ENCODE measurements at regions not wholly inside any gene's neighbourhood (a gene's known extent, or its start where the extent isn't known, plus 50 kb on each side); places are given as distances from the start of the nearest gene placed in this dataset.

GRCh38 chr4:153127760-153128494 lies 76.3 kb upstream of the TRIM2 start:
- Mint-ChIP-seq H3K4me3 (no peak overlapping the region), H3K4me1 (peaks cover 2% of the 10 kb centered on the region), H3K27me3 (peaks cover 5% of the 10 kb centered on the region), H3K27ac (no peak overlapping the region), H3K9me3 (no peaks in the 10 kb centered on the region), H3K36me3 (ENCODE audit: low read depth) (no peaks in the 10 kb centered on the region)
- ChIA-PET POLR2A (interaction anchor here (0.8 to 1.0 kb wide), 3 partner anchors 44 to 515 kb away, joined by 3 to 9 read pairs (median 3); no protein-coding TSS in a partner anchor), CTCF (interaction anchor here (0.7 to 5.9 kb wide), 29 partner anchors 9 to 673 kb away, joined by 3 to 252 read pairs (median 3); partner anchors contain the start of genes ARFIP1, TIGD4 and TRIM2)
- DNase-seq (peak; percentile 50), ATAC-seq (ENCODE audit: low read depth) (peak; percentile 82)
- intact Hi-C loops (cut with micrococcal nuclease), result loop anchor here (1.0 to 5.0 kb wide), 6 partner anchors 45 to 721 kb away; partner anchors contain the start of gene FHDC1
- peak; percentile 67 for TF ChIP-seq CTCF (IDR thresholded peaks at IDR 0.05)

GRCh38 chr4:153131596-153131995 lies 72.6 kb upstream of the TRIM2 start:
- H3K36me3 Mint-ChIP-seq (ENCODE audit: low read depth), result no peaks in the 10 kb centered on the region
- TF ChIP-seq CTCF (IDR thresholded peaks at IDR 0.05), result no peak
- peaks cover 18% of the 10 kb centered on the region for H3K4me1 Mint-ChIP-seq
- H3K27me3 Mint-ChIP-seq, result peaks cover 13% of the 10 kb centered on the region
- no peak for ATAC-seq (ENCODE audit: low read depth)
- ChIA-PET POLR2A (no interaction called here), CTCF (interaction anchor here (1.1 kb wide), 1 partner anchor 48 kb away, joined by 5 read pairs; no protein-coding TSS in a partner anchor)
- no peak for DNase-seq
- H3K9me3 Mint-ChIP-seq, result no peaks in the 10 kb centered on the region
- intact Hi-C loops (cut with micrococcal nuclease), result loop anchor here (10.0 kb wide), 1 partner anchor 447 kb away; no protein-coding TSS in a partner anchor
- no peak overlapping the region for H3K27ac Mint-ChIP-seq
- no peak overlapping the region for H3K4me3 Mint-ChIP-seq

GRCh38 chr4:153137159-153137558 lies 67.1 kb upstream of the TRIM2 start:
- no peak for TF ChIP-seq CTCF (IDR thresholded peaks at IDR 0.05)
- ATAC-seq (ENCODE audit: low read depth) (no peak), DNase-seq (no peak)
- no peak overlapping the region for H3K27ac Mint-ChIP-seq
- no peak overlapping the region for H3K4me3 Mint-ChIP-seq
- no peaks in the 10 kb centered on the region for H3K9me3 Mint-ChIP-seq
- ChIA-PET POLR2A (no interaction called here), CTCF (interaction anchor here (3.1 kb wide), 1 partner anchor 54 kb away, joined by 10 read pairs; no protein-coding TSS in a partner anchor)
- peaks cover 28% of the 10 kb centered on the region for H3K27me3 Mint-ChIP-seq
- intact Hi-C loops (cut with micrococcal nuclease), result loop anchor here (10.0 kb wide), 1 partner anchor 452 kb away; no protein-coding TSS in a partner anchor
- no peaks in the 10 kb centered on the region for H3K36me3 Mint-ChIP-seq (ENCODE audit: low read depth)
- H3K4me1 Mint-ChIP-seq, result peaks cover 31% of the 10 kb centered on the region

- ATAC-seq (ENCODE audit: low read depth) (no peak), DNase-seq (no peak)
- intact Hi-C loops (cut with micrococcal nuclease), result loop anchor here (2.0 to 10.0 kb wide), 2 partner anchors 15 to 453 kb away; no protein-coding TSS in a partner anchor
- POLR2A ChIA-PET, result no interaction called here
- TF ChIP-seq CTCF (IDR thresholded peaks at IDR 0.05), result no peak
- no peak overlapping the region for H3K4me3 Mint-ChIP-seq
- H3K27me3 Mint-ChIP-seq, result peaks cover 25% of the 10 kb centered on the region
- H3K4me1 Mint-ChIP-seq, result peaks cover 31% of the 10 kb centered on the region
- no peak overlapping the region for H3K27ac Mint-ChIP-seq
- CTCF ChIA-PET, result interaction anchor here (3.1 kb wide), 1 partner anchor 55 kb away, joined by 10 read pairs; no protein-coding TSS in a partner anchor
- H3K9me3 Mint-ChIP-seq, result no peaks in the 10 kb centered on the region
- no peaks in the 10 kb centered on the region for H3K36me3 Mint-ChIP-seq (ENCODE audit: low read depth)
Measured at GRCh38 chr4:153137677-153138630, 66.3 kb upstream of the TRIM2 start.
